ENCODE measurements at regions not wholly inside any gene's neighbourhood (a gene's known extent, or its start where the extent isn't known, plus 50 kb on each side); places are given as distances from the start of the nearest gene placed in this dataset.

DNA sequence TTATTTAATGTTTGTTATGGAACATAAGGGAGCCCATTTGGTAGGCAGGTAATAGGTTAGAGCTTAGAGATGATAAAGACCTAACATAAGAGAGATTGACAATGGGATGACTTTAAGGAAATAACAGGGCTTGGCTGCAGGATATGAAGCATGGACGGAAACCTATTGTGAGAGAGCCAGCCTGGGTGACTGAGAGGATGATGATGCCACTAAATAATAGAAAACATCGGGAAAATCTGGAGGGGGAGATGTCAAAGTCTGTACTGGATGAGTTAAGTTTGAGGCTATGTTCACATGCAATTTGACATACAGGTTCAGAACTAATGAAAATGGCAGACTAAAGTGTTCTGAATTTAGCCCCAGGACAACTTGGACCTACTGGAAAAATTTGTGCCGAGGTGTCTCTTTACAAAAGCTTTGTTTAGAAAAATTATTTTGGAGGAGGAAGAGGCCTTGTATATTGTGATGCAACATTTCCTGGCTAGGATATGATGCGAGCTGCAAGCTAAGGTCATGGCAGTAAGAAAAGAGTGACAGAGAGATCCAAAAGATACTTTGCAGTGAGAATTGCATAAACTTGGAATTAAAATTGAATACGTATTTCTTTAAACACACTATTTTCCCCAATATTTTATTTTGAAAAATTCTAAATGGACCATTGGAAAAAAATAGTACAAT, 339.3 kb upstream of the PLET1 start:
- DNase-seq (ENCODE audit: low spot score) (no peak), ATAC-seq (no peak), FAIRE-seq (no peak)
- Histone ChIP-seq H3K9ac (ENCODE audit: insufficient read depth, low read depth, low read length) (no peak overlapping the region), H3K9me3 (ENCODE audit: low read length) (no peaks in the 10 kb centered on the region), H3K4me2 (ENCODE audit: low read depth, low read length) (no peak overlapping the region), H3K27me3 (ENCODE audit: control insufficient read depth in 1 of 2, insufficient read depth in 2 of 2, low read length in 2 of 2) (no peaks in the 10 kb centered on the region), H3K4me1 (ENCODE audit: insufficient read depth, low read length) (no peaks in the 10 kb centered on the region), H3K4me3 (replicated peaks in 1 of 3; ENCODE audit: insufficient read depth in 1 of 3, low read depth in 2 of 3, low read length in 3 of 3) (no peak overlapping the region), H3K36me3 (replicated peaks in 1 of 2; ENCODE audit: control insufficient read depth in 1 of 2, insufficient read depth in 2 of 2, low read length in 2 of 2) (no peaks in the 10 kb centered on the region), H3K79me2 (ENCODE audit: insufficient read depth, low read length) (no peaks in the 10 kb centered on the region), H4K20me1 (ENCODE audit: insufficient read depth, low read length) (no peaks in the 10 kb centered on the region), H2AFZ (ENCODE audit: low read length) (no peak overlapping the region), H3K27ac (ENCODE audit: extremely low read length, insufficient read depth, low read length) (no peak overlapping the region)
- WGBS (ENCODE audit: low lambda C conversion rate), result 2% methylated on average over 5 of the region's 5 CpGs
- no TSS peak for BruUV-seq (replicated peaks)
- ChIA-PET CTCF (ENCODE audit: low intra/inter-chr PET ratio, low total read pairs) (no interaction called here), POLR2A (no interaction called here)
- intact Hi-C loops (cut with micrococcal nuclease; ENCODE audit: unreplicated experiment) (no loop called here), in situ Hi-C loops (cut with HindIII; ENCODE audit: extremely low pct_ligation_motif_present, low pct_unique_long_range_greater_than_20kb) (no loop called here)
- no peak for TF ChIP-seq ZNF550 (CRISPR knock-in tag; IDR thresholded peaks at IDR 0.05; ENCODE audit: borderline replicate concordance)
- TF ChIP-seq, protein P1, sequence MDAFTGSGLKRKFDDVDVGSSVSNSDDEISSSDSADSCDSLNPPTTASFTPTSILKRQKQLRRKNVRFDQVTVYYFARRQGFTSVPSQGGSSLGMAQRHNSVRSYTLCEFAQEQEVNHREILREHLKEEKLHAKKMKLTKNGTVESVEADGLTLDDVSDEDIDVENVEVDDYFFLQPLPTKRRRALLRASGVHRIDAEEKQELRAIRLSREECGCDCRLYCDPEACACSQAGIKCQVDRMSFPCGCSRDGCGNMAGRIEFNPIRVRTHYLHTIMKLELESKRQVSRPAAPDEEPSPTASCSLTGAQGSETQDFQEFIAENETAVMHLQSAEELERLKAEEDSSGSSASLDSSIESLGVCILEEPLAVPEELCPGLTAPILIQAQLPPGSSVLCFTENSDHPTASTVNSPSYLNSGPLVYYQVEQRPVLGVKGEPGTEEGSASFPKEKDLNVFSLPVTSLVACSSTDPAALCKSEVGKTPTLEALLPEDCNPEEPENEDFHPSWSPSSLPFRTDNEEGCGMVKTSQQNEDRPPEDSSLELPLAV (CRISPR knock-in tag; conservative IDR thresholded peaks at IDR 0.05; ENCODE audit: low read depth), result no peak
- TF ChIP-seq ZFP36 (IDR thresholded peaks at IDR 0.05; ENCODE audit: borderline replicate concordance, low read depth, low read length, partially characterized antibody), result no peak
- TF ChIP-seq ZNF33A (CRISPR knock-in tag; IDR thresholded peaks at IDR 0.05; ENCODE audit: borderline replicate concordance), result no peak
- no peak for TF ChIP-seq ZNF326 (CRISPR knock-in tag; IDR thresholded peaks at IDR 0.05; ENCODE audit: borderline replicate concordance)
- TF ChIP-seq ZNF468 (CRISPR knock-in tag; IDR thresholded peaks at IDR 0.05), result no peak
- TF ChIP-seq, protein P2, sequence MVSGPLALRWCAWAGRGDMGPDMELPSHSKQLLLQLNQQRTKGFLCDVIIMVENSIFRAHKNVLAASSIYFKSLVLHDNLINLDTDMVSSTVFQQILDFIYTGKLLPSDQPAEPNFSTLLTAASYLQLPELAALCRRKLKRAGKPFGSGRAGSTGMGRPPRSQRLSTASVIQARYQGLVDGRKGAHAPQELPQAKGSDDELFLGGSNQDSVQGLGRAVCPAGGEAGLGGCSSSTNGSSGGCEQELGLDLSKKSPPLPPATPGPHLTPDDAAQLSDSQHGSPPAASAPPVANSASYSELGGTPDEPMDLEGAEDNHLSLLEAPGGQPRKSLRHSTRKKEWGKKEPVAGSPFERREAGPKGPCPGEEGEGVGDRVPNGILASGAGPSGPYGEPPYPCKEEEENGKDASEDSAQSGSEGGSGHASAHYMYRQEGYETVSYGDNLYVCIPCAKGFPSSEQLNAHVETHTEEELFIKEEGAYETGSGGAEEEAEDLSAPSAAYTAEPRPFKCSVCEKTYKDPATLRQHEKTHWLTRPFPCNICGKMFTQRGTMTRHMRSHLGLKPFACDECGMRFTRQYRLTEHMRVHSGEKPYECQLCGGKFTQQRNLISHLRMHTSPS (CRISPR knock-in tag; IDR thresholded peaks at IDR 0.05; ENCODE audit: low read depth), result no peak
- TF ChIP-seq ZNF253 (CRISPR knock-in tag; IDR thresholded peaks at IDR 0.05; ENCODE audit: borderline replicate concordance), result no peak
- no peak for TF ChIP-seq BORCS8-MEF2B (CRISPR knock-in tag; IDR thresholded peaks at IDR 0.05)

All from HepG2 (cell line).